ENCODE measurements at regions not wholly inside any gene's neighbourhood (a gene's known extent, or its start where the extent isn't known, plus 50 kb on each side); places are given as distances from the start of the nearest gene placed in this dataset.

DNA sequence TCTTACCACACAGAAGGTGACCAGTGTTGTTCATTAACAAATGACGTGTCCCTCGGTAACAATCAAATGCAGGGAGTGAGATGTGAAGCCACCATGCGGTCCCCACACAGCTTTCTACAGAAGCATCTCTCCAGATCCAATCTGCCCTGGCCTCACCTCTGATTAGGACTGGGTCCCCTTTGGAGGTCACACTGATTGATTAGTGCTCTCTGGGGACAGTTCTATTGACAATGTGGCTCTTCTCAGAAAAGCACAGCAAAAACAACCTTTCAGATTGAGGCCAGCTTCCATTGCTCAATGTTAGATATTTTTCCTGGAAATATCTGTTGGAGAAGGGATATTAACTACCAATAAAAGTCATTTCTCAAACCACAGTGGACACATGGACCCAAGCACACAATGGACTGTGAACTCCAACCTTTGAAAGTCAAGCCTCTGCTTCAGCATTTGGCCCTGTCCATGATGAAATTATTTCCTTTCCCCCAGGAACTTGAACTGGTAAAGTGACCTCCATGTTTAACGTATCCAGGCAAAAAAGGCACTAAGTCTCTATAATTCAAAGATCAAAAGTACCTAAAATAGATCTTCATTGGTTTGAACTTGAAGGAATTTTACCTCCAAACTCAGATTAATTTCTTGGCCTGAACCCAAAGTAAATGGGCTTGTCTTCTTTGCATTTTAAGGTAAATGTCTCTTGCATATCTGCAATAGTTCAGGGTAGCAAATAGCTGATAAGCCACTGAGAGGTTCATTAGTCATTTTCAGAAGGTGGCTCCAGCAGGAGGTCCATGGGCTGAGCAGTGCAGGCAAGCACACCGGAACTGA, 118.5 kb downstream of the FOXA2 start:
- no peak for FAIRE-seq

- no peak for FAIRE-seq
These were observed 119.9 kb downstream of the FOXA2 start for GRCh38 chr20:22464312-22465003.

DNA sequence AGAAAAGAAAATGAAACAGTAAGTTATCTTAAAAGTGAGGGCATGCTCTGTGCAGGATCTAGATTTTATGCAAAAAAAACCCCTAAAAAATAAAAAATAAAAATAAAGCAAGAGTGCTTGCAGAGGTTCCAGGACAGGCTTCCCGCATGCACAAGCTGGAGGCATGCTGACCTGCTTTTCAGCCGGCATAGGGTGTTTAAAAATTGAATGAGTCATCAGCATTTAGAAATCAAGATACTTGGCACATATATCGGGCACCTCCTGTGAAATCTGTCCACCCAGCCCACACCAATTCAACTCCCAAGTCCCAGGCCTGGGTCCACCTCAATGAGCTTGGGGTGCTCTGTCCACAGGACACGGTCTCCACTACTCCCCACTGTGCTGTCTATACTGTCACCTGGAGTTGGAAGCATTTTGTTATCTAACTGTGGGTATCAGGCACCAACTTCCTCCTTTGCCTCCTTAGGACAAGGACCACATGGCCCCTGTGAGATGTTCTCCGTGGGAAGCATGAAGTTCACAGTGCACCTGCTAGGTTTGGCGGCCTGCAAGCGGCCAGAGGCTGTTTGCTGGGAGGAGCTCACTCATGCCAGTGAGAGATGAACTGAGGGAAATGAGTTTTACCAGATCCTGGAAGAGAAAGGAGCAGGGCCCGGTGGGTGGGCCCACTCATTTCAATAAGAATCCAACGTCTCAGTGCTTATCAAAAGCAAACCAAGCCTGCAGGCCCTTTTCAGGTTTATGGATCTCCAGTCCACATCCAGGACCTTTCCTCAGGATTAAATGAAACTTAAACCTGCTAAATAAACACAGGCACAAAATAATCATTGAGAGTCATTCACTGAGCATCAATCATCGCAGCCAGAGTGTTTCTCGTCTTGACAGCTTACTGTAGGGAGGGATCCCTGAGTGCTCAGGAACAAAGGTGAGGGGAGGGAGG, 121.1 kb downstream of the FOXA2 start:
- FAIRE-seq = no peak

DNA sequence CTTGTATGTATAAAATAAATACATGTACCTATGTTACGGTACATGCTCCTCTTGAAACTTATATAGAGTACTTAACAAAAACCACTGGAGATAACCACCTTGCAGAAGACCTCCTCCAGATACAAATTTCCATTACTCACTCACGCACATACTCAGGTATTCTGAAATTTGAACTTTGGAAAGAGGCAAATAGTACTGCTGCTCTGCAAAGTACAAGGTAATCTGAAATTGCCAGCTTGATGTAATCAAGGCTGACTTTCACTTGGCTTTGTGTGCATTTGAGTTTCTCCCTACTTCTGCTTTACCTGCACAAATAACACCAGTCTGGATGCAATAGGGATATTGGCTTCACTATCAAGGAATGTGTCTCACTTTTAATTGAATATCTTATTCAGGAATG, 123.6 kb downstream of the FOXA2 start:
- FAIRE-seq = no peak

GRCh38 chr20:22460231-22460630, 124.1 kb downstream of the FOXA2 start:
- FAIRE-seq = no peak

DNA sequence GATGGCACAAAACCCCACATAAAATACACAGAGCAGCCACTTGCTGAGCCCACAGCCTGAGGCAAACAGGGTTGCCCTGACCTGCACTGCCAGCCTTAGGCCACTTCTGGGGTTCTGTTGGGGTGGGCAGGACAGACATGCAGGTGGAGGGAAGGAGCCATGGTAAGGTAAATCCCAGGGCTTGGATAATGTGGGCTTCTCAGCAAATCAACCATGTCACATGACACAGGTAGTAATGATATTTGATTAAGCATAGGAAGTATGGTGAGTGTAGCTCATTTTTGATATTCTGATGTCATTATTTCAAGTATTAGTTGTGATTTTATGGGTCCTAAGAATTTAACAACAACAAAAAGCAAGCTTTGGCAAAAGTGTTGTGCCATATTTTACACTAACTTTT, 124.6 kb downstream of the FOXA2 start:
- no peak for FAIRE-seq

- no peak for FAIRE-seq
These were observed 128.3 kb downstream of the FOXA2 start for GRCh38 chr20:22456109-22456508.

DNA sequence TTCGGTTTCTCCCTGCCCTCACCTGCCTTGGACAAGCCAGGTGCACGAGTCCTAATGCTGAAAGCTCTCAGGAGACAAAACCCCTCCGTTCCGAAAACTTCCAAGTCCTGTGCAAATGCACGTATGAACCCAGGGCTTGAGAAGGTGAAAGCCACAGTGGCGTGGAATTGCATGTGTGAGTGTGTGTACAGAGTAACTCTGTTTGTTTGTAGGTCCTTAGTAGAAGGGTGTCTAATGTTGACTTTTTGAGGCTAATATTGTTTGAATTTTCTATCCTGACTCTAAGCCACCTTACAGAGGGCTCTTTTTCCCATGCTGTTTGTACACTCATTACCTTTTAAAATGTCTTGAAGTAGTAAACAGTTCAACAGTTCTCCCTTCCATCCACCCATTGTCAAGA, 129.1 kb downstream of the FOXA2 start:
- FAIRE-seq = no peak

DNA sequence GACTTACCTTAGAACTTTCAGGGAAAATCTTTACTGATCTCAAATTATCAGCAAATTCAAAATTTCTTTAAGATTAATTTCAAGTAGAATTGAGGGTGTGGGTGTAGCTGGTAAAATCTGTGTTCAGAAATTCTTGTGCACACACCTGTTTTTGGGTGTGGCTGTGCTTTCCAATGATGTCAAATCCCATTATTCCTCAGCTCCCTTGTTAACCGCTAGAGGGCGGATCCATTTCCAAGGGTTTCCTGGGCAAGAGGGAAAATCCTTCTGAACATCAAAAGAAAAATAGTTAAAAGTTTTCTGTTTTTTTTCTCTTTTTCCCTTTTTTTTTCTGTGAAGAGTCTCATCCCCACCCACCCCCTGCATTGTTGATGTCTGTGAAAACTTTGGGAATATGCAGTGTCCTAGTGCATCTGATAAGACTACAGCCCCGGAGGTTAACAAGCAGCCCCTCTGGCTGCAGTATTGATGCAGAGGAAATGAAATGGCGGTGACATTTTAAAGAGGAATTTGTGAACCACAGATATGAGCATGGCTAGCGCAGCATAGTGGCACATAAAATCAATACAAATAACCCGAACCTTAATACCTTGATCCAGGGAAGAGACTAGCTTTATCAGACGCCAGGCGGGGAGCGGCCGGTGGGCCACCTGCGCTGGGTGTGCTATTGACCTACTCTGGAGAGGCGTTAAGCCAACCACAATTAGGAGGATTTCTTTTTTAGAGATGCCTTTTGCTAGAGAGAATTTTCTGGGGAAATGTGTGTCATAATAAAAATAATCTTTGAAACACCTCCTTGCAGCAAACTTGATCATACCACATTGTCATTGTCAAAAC, 130.9 kb downstream of the FOXA2 start:
- no peak for FAIRE-seq

GRCh38 chr20:22452442-22453011, 131.8 kb downstream of the FOXA2 start:
- FAIRE-seq = no peak

DNA sequence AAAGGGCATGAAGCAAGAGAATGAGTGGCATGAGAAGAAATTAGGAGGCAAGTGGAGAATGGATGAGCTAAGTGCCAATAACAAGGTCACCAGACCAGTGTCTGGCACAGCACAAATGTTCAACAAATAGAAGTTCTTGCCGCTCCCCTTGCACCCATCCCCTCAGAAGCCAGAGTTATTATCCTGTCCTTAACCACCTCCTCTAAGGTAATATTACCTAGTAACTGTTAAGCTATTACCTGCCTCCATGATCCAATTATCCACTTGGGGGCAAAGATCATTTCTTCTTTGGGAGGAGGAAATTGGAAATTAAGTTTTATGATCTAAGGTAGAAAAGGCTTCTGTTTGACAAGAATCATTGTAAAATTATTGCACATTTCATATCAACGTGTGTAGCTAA, 133.8 kb downstream of the FOXA2 start:
- FAIRE-seq = no peak

- FAIRE-seq = no peak
These were observed 135.0 kb downstream of the FOXA2 start for GRCh38 chr20:22449188-22449973.

GRCh38 chr20:22447447-22447778, 137.0 kb downstream of the FOXA2 start:
- no peak for FAIRE-seq

DNA sequence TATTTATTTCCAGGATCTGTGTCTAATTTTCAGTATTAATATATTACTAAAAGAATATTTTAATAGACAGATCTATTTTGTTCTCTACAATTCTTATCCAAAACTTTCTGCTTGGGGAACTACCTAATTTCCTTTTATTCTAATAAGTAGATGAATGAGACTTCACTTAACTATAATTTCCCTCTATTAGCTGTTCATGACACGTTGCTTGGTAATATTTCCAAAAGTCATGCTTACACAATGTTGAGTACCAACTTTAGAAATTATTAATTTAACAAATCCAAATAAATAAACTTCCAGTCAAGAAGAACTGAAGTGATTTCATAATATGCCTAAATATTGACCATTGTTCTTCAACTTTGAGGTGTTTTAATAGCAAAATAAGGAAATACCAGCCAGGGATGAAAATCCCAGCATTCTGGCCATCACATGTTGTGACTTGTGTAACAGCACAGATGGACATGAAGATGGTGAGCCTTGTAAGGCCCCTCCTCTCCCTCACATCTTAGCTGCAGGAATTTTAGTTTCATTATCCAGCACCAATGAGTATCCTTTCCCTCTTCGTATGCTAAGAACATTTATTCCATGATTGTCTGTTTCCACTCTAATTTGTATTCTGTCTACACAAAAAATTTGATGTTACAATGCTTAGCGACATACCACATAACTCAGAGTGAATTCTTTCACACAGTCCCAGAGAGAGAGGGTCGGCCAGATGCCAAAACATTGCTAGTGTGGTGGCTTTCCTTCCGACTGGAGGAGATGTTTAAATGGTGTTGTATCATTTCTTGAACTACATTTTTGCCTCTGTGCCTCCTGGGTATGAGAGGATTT, 137.5 kb downstream of the FOXA2 start:
- FAIRE-seq = no peak

DNA sequence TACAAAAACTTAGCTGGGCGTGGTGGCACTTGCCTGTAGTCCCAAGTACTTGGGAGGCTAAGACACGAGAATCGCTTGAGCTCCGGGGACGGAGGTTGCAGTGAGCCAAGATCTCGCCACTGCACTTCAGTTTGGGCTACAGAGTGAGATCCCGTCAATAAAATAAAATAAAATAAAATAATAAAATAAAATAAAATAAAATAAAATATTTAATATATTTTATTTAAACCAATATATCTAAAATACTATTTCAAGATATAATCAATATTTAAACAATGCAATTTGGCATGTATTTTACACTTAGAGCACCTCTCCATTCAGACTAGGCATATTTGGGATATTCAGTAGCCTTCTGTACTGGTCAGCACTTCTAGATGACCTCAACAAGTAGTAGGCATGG, 142.1 kb downstream of the FOXA2 start:
- no peak for FAIRE-seq

DNA sequence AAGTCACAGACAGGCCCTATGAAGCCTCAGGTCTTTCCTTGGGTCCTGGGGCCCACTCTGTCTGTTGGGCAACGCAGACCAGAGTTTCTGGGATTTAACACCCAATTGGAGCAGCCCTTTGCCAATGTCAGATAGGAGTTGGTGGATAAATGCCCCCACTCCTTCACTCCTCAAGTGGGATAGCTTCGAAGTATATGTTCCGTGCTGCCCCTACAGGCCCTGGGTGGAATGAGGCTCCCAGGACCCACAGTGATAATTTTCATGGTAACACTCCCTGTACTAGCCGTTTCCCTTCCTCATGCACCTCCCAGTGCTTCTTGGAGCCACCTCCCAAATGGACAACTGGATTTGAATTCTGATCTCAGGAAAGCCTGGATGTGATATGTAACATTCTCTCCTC, 145.4 kb downstream of the FOXA2 start:
- no peak for FAIRE-seq

- FAIRE-seq = no peak
These were observed 146.0 kb downstream of the FOXA2 start for GRCh38 chr20:22438346-22438745.

DNA sequence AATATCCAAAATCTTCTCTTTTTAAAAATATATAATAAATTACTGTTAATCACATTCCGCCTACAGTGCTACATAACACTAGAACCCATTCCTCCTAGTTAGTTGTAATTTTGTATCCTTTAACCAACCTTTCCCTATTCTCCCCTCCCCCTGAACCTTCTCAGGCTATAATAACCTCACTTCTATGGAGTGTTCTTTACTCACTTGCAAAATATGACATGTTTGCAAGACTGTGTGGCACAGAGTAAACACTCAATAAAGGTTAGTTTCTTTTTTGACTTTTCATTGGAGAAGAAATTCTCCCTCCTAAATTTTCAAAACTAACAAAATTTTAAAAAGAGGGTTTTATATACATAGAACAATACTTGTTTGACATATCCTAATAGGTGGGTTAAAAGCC, 147.0 kb downstream of the FOXA2 start:
- no peak for FAIRE-seq

DNA sequence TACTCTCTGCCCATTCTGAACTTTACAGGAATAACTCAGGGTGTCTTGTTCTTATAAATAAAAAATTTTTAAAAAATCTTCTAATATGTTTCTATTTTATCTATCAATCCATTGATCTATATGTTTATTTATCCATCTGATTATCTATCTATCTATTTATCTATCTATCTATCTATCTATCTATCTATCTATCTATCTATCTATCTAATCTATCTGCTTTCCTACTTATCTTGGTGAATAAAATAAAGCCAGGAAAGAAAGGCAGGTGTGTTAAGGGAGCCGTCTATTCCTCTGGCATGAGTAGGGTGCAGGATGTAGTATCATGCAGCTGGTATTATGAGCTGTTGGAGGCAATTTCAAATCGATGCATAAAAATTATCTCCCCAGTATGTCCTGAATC, 153.0 kb downstream of the FOXA2 start:
- FAIRE-seq = no peak

DNA sequence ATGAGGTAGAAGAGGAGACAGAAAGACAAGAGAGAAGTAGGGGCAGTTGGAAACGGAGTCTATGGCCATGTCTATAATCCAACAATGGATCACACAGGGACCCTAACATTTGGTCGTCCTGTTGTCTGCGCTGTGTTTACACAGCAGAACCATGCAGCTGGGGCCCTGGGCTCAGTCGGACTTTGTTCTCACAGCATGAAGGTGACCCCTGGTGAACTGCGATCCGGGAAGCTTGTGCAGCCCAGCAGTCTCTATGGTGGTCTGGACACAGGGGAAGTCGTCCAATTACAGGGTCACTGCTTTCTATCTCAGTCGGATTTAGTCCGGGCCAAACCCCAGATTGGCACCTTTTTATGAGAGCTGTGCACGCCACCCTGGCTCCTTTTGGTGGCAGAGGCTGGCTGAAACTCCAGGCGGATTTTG, 153.6 kb downstream of the FOXA2 start:
- no peak for FAIRE-seq
